Testis (tissue), 2 donors: ENCODE measurements at regions not wholly inside any gene's neighbourhood (a gene's known extent, or its start where the extent isn't known, plus 50 kb on each side); places are given as distances from the start of the nearest gene placed in this dataset.

ENCODE experiments used
- DNase-seq: peaks from one replicate; pipeline ENCODE4 v3.0.0-alpha.2; 2019
- H3K27ac ChIP-seq, 2 donors: fragments of 200-600 bp; sonication (generic); one replicate each; pipeline ENCODE4 v1.5.1; 2019
- H3K27me3 ChIP-seq: fragments of 200-600 bp; sonication (generic); one replicate; pipeline ENCODE4 v1.5.1; 2019
- H3K36me3 ChIP-seq: fragments of 200-600 bp; sonication (generic); one replicate; pipeline ENCODE4 v1.5.1; 2017; ENCODE audit warnings: low read depth; ENCODE audit errors: missing control alignments
- H3K4me1 ChIP-seq: fragments of 200-600 bp; sonication (generic); one replicate; pipeline ENCODE4 v1.5.1; 2019
- H3K4me3 ChIP-seq, 2 donors: fragments of 200-600 bp; sonication (generic); one replicate each; pipeline ENCODE4 v1.5.1; 2017 to 2019
- H3K9me3 ChIP-seq: fragments of 200-600 bp; sonication (generic); one replicate; pipeline ENCODE4 v1.5.1; 2017
- CTCF ChIP-seq, 3 experiments: fragments of 450-650 bp in 2 of 3; fragments of 200-600 bp in 1 of 3; sonication (generic) in 1 of 3; IDR thresholded peaks; one replicate each; pipeline ENCODE4 v1.5.1; 2016 to 2019; ENCODE audit warnings: antibody characterized with exemption in 3 of 3, mild to moderate bottlenecking in 2 of 3, moderate library complexity in 1 of 3
- POLR2A ChIP-seq: fragments of 450-650 bp; IDR thresholded peaks from one replicate; pipeline ENCODE4 v1.6.1; 2017; ENCODE audit warnings: antibody characterized with exemption, mild to moderate bottlenecking, moderate library complexity
- WGBS, 2 donors: methylation state at CpG; one replicate each; pipeline ENCODE4 v1.1.5; 2018; 5-methylcytosine and 5-hydroxymethylcytosine counted together
- intact Hi-C: fragments of 100-400 bp; cut with DNase I; formaldehyde crosslinking; loops from one replicate; pipeline ENCODE4 v1.15.1; 2023; ENCODE audit warnings: low total_unique reads

GRCh38 chr5:82749461-82749820 is 327.8 kb downstream of the TMEM167A start:
- no peaks in the 10 kb centered on the region for H3K27me3 ChIP-seq
- DNase-seq, result peak; percentile 64
- H3K4me1 ChIP-seq, result peaks cover 10% of the 10 kb centered on the region
- no peaks in the 10 kb centered on the region for H3K36me3 ChIP-seq
- intact Hi-C loops, result no loop called here
- H3K4me3 ChIP-seq, result no peak overlapping the region
- H3K9me3 ChIP-seq, result no peaks in the 10 kb centered on the region
- TF ChIP-seq CTCF (IDR thresholded peaks at IDR 0.05), result no peak
- TF ChIP-seq POLR2A, result no peak
- H3K27ac ChIP-seq, result no peak overlapping the region
- WGBS, 2 donors, result 53 to 60% methylated on average over 5 of the region's 5 CpGs

GRCh38 chr5:82748688-82749460 is 328.3 kb downstream of the TMEM167A start:
- H3K27ac ChIP-seq, result no peak overlapping the region
- DNase-seq, result no peak
- H3K9me3 ChIP-seq, result no peaks in the 10 kb centered on the region
- H3K36me3 ChIP-seq, result no peaks in the 10 kb centered on the region
- 40 to 43% methylated on average over 8 of the region's 8 CpGs for WGBS, 2 donors
- intact Hi-C loops, result no loop called here
- H3K4me1 ChIP-seq, result peaks cover 7% of the 10 kb centered on the region
- TF ChIP-seq CTCF (IDR thresholded peaks at IDR 0.05), result no peak
- TF ChIP-seq POLR2A, result no peak
- H3K27me3 ChIP-seq, result no peaks in the 10 kb centered on the region
- H3K4me3 ChIP-seq, result no peak overlapping the region

GRCh38 chr5:82747986-82748385 is 329.2 kb downstream of the TMEM167A start:
- H3K36me3 ChIP-seq, result no peaks in the 10 kb centered on the region
- H3K9me3 ChIP-seq, result no peaks in the 10 kb centered on the region
- H3K4me3 ChIP-seq, result no peak overlapping the region
- H3K4me1 ChIP-seq, result peaks cover 7% of the 10 kb centered on the region
- 84 to 100% methylated on average over 2 of the region's 2 CpGs for WGBS, 2 donors
- DNase-seq, result no peak
- TF ChIP-seq POLR2A (no peak), CTCF (IDR thresholded peaks at IDR 0.05) (no peak)
- H3K27ac ChIP-seq, result no peak overlapping the region
- intact Hi-C loops, result no loop called here
- H3K27me3 ChIP-seq, result no peaks in the 10 kb centered on the region

- H3K27me3 ChIP-seq, result no peaks in the 10 kb centered on the region
- WGBS, 2 donors, result 91 to 100% methylated on average over 2 of the region's 2 CpGs
These were observed 332.2 kb downstream of the TMEM167A start for GRCh38 chr5:82745016-82745415.

More at GRCh38 chr5:82745016-82745415, 332.2 kb downstream of the TMEM167A start:
- no peak for DNase-seq
- no peaks in the 10 kb centered on the region for H3K9me3 ChIP-seq
- no peak overlapping the region for H3K27ac ChIP-seq
- no peak overlapping the region for H3K4me3 ChIP-seq
- no peaks in the 10 kb centered on the region for H3K36me3 ChIP-seq
- intact Hi-C loops, result no loop called here
- peaks cover 7% of the 10 kb centered on the region for H3K4me1 ChIP-seq
- TF ChIP-seq CTCF (IDR thresholded peaks at IDR 0.05) (no peak), POLR2A (no peak)
